ENCODE measurements at regions not wholly inside any gene's neighbourhood (a gene's known extent, or its start where the extent isn't known, plus 50 kb on each side); places are given as distances from the start of the nearest gene placed in this dataset.

DNA sequence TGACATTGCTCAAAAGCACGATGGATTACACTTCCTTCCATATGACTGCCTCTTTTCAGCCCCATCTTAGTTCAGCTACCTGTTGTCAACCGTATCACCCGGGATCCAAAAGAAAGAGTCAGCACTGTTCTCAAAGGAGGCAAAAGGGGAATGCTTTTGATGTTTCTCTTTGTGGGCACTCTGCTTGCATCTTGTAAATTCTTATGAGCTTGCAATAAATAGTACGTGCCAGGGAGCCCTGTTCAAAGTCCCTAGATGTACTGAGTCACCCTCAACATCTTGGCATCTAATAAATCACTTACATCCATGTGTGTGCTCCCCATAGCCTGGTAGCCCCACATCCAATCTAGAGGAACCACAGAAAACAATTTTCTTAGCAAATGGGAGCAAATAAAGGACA, 256.9 kb downstream of the SUCLG1 start:
- no peak for TF ChIP-seq SUZ12 (IDR thresholded peaks at IDR 0.05; ENCODE audit: extremely low read depth, insufficient read depth, insufficient read length)
- TF ChIP-seq ZNF274 (IDR thresholded peaks at IDR 0.05; ENCODE audit: low read depth, low read length), result no peak
- TF ChIP-seq YY1 (IDR thresholded peaks at IDR 0.05; ENCODE audit: insufficient read depth, insufficient read length), result no peak
- H3K4me1 ChIP-seq (ENCODE audit: insufficient read depth, insufficient read length), result no peaks in the 10 kb centered on the region

DNA sequence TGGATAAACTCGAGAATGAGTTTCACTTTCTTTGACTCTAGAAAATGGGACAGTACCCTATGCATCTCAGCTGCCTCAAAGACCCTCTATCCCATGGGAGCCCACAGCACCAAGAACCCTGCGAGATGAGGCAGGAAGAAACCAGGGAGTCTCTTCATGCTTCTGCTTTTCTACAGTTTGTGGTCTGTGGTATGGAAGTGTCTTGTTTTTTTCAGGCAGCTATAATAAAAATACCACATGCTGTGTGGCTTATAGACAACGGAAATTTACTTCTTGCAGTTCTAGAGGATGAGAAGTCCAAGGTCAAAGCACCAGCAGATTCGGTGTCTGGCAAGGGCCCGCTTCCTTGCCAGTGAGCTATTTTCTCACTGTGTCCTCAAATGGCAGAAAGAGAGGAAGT, 257.9 kb downstream of the SUCLG1 start:
- DNase-seq (ENCODE audit: low read depth, low spot score), result no peak
- TF ChIP-seq YY1 (IDR thresholded peaks at IDR 0.05; ENCODE audit: insufficient read depth, insufficient read length) (no peak), ZNF274 (IDR thresholded peaks at IDR 0.05; ENCODE audit: low read depth, low read length) (no peak), SUZ12 (IDR thresholded peaks at IDR 0.05; ENCODE audit: extremely low read depth, insufficient read depth, insufficient read length) (no peak)
- no peak overlapping the region for H3K4me3 ChIP-seq (ENCODE audit: insufficient read length, low read depth)
- no peak overlapping the region for H3K9ac ChIP-seq (ENCODE audit: insufficient read length, low read depth)
- H3K4me1 ChIP-seq (ENCODE audit: insufficient read depth, insufficient read length), result no peaks in the 10 kb centered on the region
- H3K27me3 ChIP-seq (ENCODE audit: insufficient read depth, insufficient read length), result no peaks in the 10 kb centered on the region
- H3K9me3 ChIP-seq (ENCODE audit: insufficient read depth, low read length), result no peaks in the 10 kb centered on the region; the same call in 1 of the 2 replicates
- H3K36me3 ChIP-seq (ENCODE audit: insufficient read depth, insufficient read length, low read length), result no peaks in the 10 kb centered on the region

More for the DNA sequence above, 256.9 kb downstream of the SUCLG1 start:
- Histone ChIP-seq H3K4me3 (ENCODE audit: insufficient read length, low read depth) (no peak overlapping the region), H3K9me3 (ENCODE audit: insufficient read depth, low read length) (no peaks in the 10 kb centered on the region; the same call in 1 of the 2 replicates), H3K36me3 (ENCODE audit: insufficient read depth, insufficient read length, low read length) (no peaks in the 10 kb centered on the region), H3K27me3 (ENCODE audit: insufficient read depth, insufficient read length) (no peaks in the 10 kb centered on the region), H3K9ac (ENCODE audit: insufficient read length, low read depth) (no peak overlapping the region)
- no peak for DNase-seq (ENCODE audit: low read depth, low spot score)

- DNase-seq (ENCODE audit: low read depth, low spot score), result no peak
- no peak overlapping the region for H3K9ac ChIP-seq (ENCODE audit: insufficient read length, low read depth)
- H3K4me3 ChIP-seq (ENCODE audit: insufficient read length, low read depth), result no peak overlapping the region
- H3K4me1 ChIP-seq (ENCODE audit: insufficient read depth, insufficient read length), result no peaks in the 10 kb centered on the region
- no peaks in the 10 kb centered on the region for H3K27me3 ChIP-seq (ENCODE audit: insufficient read depth, insufficient read length)
- no peaks in the 10 kb centered on the region for H3K36me3 ChIP-seq (ENCODE audit: insufficient read depth, insufficient read length, low read length)
- no peaks in the 10 kb centered on the region; the same call in 1 of the 2 replicates for H3K9me3 ChIP-seq (ENCODE audit: insufficient read depth, low read length)
- TF ChIP-seq SUZ12 (IDR thresholded peaks at IDR 0.05; ENCODE audit: extremely low read depth, insufficient read depth, insufficient read length) (no peak), ZNF274 (IDR thresholded peaks at IDR 0.05; ENCODE audit: low read depth, low read length) (no peak), YY1 (IDR thresholded peaks at IDR 0.05; ENCODE audit: insufficient read depth, insufficient read length) (no peak)
Measured at GRCh38 chr2:84197901-84198300, 261.2 kb downstream of the SUCLG1 start.

GRCh38 chr2:84194949-84195644, 264.0 kb downstream of the SUCLG1 start:
- Histone ChIP-seq H3K27me3 (ENCODE audit: insufficient read depth, insufficient read length) (no peaks in the 10 kb centered on the region), H3K9me3 (ENCODE audit: insufficient read depth, low read length) (no peaks in the 10 kb centered on the region), H3K4me1 (ENCODE audit: insufficient read depth, insufficient read length) (no peaks in the 10 kb centered on the region), H3K9ac (ENCODE audit: insufficient read length, low read depth) (no peak overlapping the region), H3K4me3 (ENCODE audit: insufficient read length, low read depth) (no peak overlapping the region), H3K36me3 (ENCODE audit: insufficient read depth, insufficient read length, low read length) (no peaks in the 10 kb centered on the region)
- no peak for DNase-seq (ENCODE audit: low read depth, low spot score)
- TF ChIP-seq ZNF274 (IDR thresholded peaks at IDR 0.05; ENCODE audit: low read depth, low read length) (no peak), SUZ12 (IDR thresholded peaks at IDR 0.05; ENCODE audit: extremely low read depth, insufficient read depth, insufficient read length) (no peak), YY1 (IDR thresholded peaks at IDR 0.05; ENCODE audit: insufficient read depth, insufficient read length) (no peak)

DNA sequence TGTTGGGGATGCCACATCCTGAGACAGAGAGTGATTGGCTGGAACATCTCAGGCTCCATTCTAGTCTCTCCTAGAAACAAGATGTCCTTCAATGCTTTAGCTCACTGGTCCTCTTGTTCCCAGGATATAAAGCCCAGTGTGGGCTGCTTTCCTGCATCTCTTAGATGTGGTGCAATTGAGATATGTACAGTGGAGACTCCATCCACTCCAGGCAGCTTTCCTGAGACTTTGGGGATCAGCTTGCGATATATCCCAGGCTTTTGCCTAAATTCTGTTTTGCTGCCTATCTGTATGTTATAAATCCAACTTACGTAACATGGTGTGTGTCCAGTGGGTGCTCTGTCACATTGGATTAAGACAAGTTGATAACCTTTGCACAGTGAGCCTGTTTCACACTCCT, 264.9 kb downstream of the SUCLG1 start:
- no peaks in the 10 kb centered on the region for H3K4me1 ChIP-seq (ENCODE audit: insufficient read depth, insufficient read length)
- H3K4me3 ChIP-seq (ENCODE audit: insufficient read length, low read depth), result no peak overlapping the region
- no peaks in the 10 kb centered on the region for H3K9me3 ChIP-seq (ENCODE audit: insufficient read depth, low read length)
- TF ChIP-seq ZNF274 (IDR thresholded peaks at IDR 0.05; ENCODE audit: low read depth, low read length), result no peak
- no peak for TF ChIP-seq SUZ12 (IDR thresholded peaks at IDR 0.05; ENCODE audit: extremely low read depth, insufficient read depth, insufficient read length)
- no peak for TF ChIP-seq YY1 (IDR thresholded peaks at IDR 0.05; ENCODE audit: insufficient read depth, insufficient read length)
- H3K9ac ChIP-seq (ENCODE audit: insufficient read length, low read depth), result no peak overlapping the region
- H3K27me3 ChIP-seq (ENCODE audit: insufficient read depth, insufficient read length), result no peaks in the 10 kb centered on the region
- no peaks in the 10 kb centered on the region for H3K36me3 ChIP-seq (ENCODE audit: insufficient read depth, insufficient read length, low read length)
- no peak for DNase-seq (ENCODE audit: low read depth, low spot score)

DNA sequence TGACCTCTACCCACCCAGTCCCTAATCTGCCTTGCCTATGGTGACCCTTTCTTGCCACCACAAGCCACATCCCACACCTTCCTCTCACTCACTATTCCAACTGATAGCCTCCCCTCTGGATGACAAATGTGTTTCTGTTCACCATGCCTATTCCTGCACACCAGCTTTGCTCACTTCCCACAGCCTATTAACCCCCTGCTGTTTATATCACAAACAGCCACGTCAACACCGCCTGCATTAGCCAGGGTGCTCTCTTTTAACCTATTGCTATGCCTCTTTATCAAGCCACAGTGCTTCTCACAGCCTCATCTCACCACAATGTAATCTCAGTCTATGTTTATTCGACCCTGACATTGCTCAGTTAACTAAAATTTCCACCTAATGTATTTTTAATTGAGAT, 271.8 kb downstream of the SUCLG1 start:
- Histone ChIP-seq H3K36me3 (ENCODE audit: insufficient read depth, insufficient read length, low read length) (no peaks in the 10 kb centered on the region), H3K9ac (ENCODE audit: insufficient read length, low read depth) (no peak overlapping the region), H3K9me3 (ENCODE audit: insufficient read depth, low read length) (no peaks in the 10 kb centered on the region), H3K4me3 (ENCODE audit: insufficient read length, low read depth) (no peak overlapping the region), H3K4me1 (ENCODE audit: insufficient read depth, insufficient read length) (no peaks in the 10 kb centered on the region), H3K27me3 (ENCODE audit: insufficient read depth, insufficient read length) (no peaks in the 10 kb centered on the region)
- DNase-seq (ENCODE audit: low read depth, low spot score), result no peak
- TF ChIP-seq ZNF274 (IDR thresholded peaks at IDR 0.05; ENCODE audit: low read depth, low read length), result no peak
- TF ChIP-seq YY1 (IDR thresholded peaks at IDR 0.05; ENCODE audit: insufficient read depth, insufficient read length), result no peak
- TF ChIP-seq SUZ12 (IDR thresholded peaks at IDR 0.05; ENCODE audit: extremely low read depth, insufficient read depth, insufficient read length), result no peak

DNA sequence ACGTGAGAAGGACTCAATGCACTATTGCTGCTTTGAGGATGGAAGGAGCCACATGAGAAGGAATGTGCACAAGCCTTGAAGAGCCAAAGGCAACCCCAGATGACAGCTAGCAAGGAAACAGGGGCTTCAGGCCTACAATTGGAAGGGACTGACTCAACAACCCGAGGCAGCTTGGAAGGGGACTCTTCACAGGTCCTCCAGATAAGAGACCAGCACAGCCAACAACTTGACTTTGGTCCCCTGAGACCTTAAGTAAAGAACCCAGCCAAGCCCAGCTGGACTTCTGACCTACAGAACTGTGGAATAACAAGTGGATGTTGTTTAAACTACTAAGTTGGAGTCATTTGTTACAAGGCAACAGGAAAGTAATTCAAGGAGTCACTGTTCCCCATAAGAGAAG, 277.2 kb downstream of the SUCLG1 start:
- TF ChIP-seq ZNF274 (IDR thresholded peaks at IDR 0.05; ENCODE audit: low read depth, low read length) (no peak), YY1 (IDR thresholded peaks at IDR 0.05; ENCODE audit: insufficient read depth, insufficient read length) (no peak), SUZ12 (IDR thresholded peaks at IDR 0.05; ENCODE audit: extremely low read depth, insufficient read depth, insufficient read length) (no peak)
- H3K4me1 ChIP-seq (ENCODE audit: insufficient read depth, insufficient read length), result no peaks in the 10 kb centered on the region
- H3K4me3 ChIP-seq (ENCODE audit: insufficient read length, low read depth), result no peak overlapping the region
- H3K9me3 ChIP-seq (ENCODE audit: insufficient read depth, low read length), result no peaks in the 10 kb centered on the region
- no peak for DNase-seq (ENCODE audit: low read depth, low spot score)
- H3K36me3 ChIP-seq (ENCODE audit: insufficient read depth, insufficient read length, low read length), result no peaks in the 10 kb centered on the region
- no peaks in the 10 kb centered on the region for H3K27me3 ChIP-seq (ENCODE audit: insufficient read depth, insufficient read length)
- no peak overlapping the region for H3K9ac ChIP-seq (ENCODE audit: insufficient read length, low read depth)

All from NT2/D1 (cell line).